Transverse colon (tissue), 4 donors: ENCODE measurements at regions not wholly inside any gene's neighbourhood (a gene's known extent, or its start where the extent isn't known, plus 50 kb on each side); places are given as distances from the start of the nearest gene placed in this dataset.

ENCODE experiments used
- DNase-seq: peaks from one replicate; pipeline ENCODE4 v3.0.0-alpha.2; 2019
- H3K27ac ChIP-seq, 4 donors: fragments of 200-600 bp; sonication (generic); 2 replicates each; pipeline ENCODE4 v1.5.1; 2016 to 2018; ENCODE audit warnings: inconsistent platforms in 4 of 4
- H3K27me3 ChIP-seq: fragments of 200-600 bp; sonication (generic); 2 replicates; pipeline ENCODE4 v1.5.1; 2017; ENCODE audit warnings: inconsistent platforms
- H3K36me3 ChIP-seq, 4 donors: fragments of 200-600 bp; sonication (generic); 2 replicates each; pipeline ENCODE4 v1.5.1; 2017 to 2019; ENCODE audit warnings: inconsistent platforms in 4 of 4
- H3K4me1 ChIP-seq, 4 donors: fragments of 200-600 bp; sonication (generic); 2 replicates each; pipeline ENCODE4 v1.5.1; 2017 to 2020; ENCODE audit warnings: inconsistent platforms in 4 of 4
- H3K4me3 ChIP-seq, 4 donors: fragments of 200-600 bp; sonication (generic); 1 replicate in 1 of 4; 2 replicates in 3 of 4; pipeline versions ENCODE4 v1.5.1 to v1.6.1; 2017 to 2019; ENCODE audit warnings: inconsistent platforms in 4 of 4
- H3K9me3 ChIP-seq, 2 donors: fragments of 200-600 bp; sonication (generic); 2 replicates each; pipeline ENCODE4 v1.5.1; 2017 to 2019; ENCODE audit warnings: inconsistent platforms in 2 of 2
- CTCF ChIP-seq, 5 experiments: fragments of 200-600 bp in 3 of 5; fragments of 450-650 bp in 2 of 5; sonication (generic) in 3 of 5; IDR thresholded peaks; 1 replicate in 2 of 5; 2 replicates in 3 of 5; pipeline ENCODE4 v1.5.1; 2016 to 2017; ENCODE audit warnings: antibody characterized with exemption in 5 of 5, inconsistent platforms in 3 of 5, mild to moderate bottlenecking in 2 of 5, moderate library complexity in 1 of 5
- EP300 ChIP-seq: sonication (generic); formaldehyde crosslinking; IDR thresholded peaks from one replicate; pipeline ENCODE4 v1.6.1; 2017; ENCODE audit warnings: antibody characterized with exemption, low read depth
- POLR2A ChIP-seq: fragments of 450-650 bp; IDR thresholded peaks from one replicate; pipeline ENCODE4 v1.6.1; 2016; ENCODE audit warnings: antibody characterized with exemption, mild to moderate bottlenecking, moderate library complexity
- POLR2AphosphoS5 ChIP-seq, 3 donors: sonication (generic); formaldehyde crosslinking; IDR thresholded peaks; one replicate each; pipeline ENCODE4 v1.6.1; 2016; ENCODE audit warnings: antibody characterized with exemption in 3 of 3
- WGBS, 2 donors: methylation state at CpG; one replicate each; pipeline ENCODE4 v1.1.5; 2018; ENCODE audit warnings: low coverage in 1 of 2; 5-methylcytosine and 5-hydroxymethylcytosine counted together
- in situ Hi-C, 4 donors: fragments of 200-750 bp; cut with MboI; loops; one replicate each; pipeline versions ENCODE4 v1.15.0 to v1.15.1; 2017; ENCODE audit warnings: low sequenced_read_pairs in 3 of 4, low pct_ligation_motif_present in 1 of 4, low pct_unique_long_range_greater_than_20kb in 1 of 4
- intact Hi-C: fragments of 100-400 bp; cut with DNase I; formaldehyde crosslinking; loops from one replicate; pipeline ENCODE4 v1.15.1; 2023; ENCODE audit warnings: low total_unique reads

DNA sequence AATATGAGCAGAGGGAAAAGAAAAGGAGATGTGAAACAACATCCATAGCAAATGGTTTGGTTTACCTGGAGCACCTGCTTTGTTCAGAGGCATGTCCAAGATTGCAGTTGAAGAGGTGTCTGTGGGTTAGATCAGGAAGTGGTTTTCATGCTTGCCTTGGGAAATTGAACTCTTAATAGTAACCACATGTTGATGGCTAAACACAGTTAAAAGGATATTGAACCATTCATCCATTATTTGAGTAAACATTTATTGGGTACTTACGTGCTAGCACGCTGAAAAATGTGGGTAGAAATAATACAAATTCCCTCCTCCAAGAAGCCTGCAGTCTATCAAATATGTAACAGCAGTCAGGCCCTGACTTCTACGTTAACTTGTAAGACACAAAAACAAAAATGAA, 235.7 kb upstream of the TNC start:
- intact Hi-C loops: no loop called here
- no peak for DNase-seq
- in situ Hi-C loops: no loop called here
- WGBS, 2 donors: 79 to 83% methylated on average over 3 of the region's 3 CpGs
- no peaks in the 10 kb centered on the region for H3K9me3 ChIP-seq
- no peaks in the 10 kb centered on the region for H3K27me3 ChIP-seq
- H3K36me3 ChIP-seq: no peaks in the 10 kb centered on the region
- no peak overlapping the region for H3K27ac ChIP-seq
- H3K4me1 ChIP-seq: no peaks in the 10 kb centered on the region
- H3K4me3 ChIP-seq: no peak overlapping the region
- TF ChIP-seq POLR2A (no peak), EP300 (no peak), POLR2AphosphoS5 (IDR thresholded peaks at IDR 0.05) (no peak), CTCF (IDR thresholded peaks at IDR 0.05) (no peak)

GRCh38 chr9:115357821-115358220, 239.9 kb upstream of the TNC start:
- H3K27ac ChIP-seq: no peak overlapping the region
- no peaks in the 10 kb centered on the region for H3K9me3 ChIP-seq
- no peak for DNase-seq
- no peaks in the 10 kb centered on the region for H3K36me3 ChIP-seq
- no peak overlapping the region for H3K4me3 ChIP-seq
- no peaks in the 10 kb centered on the region for H3K27me3 ChIP-seq
- 67 to 80% methylated on average over 1 of the region's 1 CpG for WGBS, 2 donors
- intact Hi-C loops (no loop called here), in situ Hi-C loops (no loop called here)
- H3K4me1 ChIP-seq: no peaks in the 10 kb centered on the region
- TF ChIP-seq POLR2A (no peak), EP300 (no peak), CTCF (IDR thresholded peaks at IDR 0.05) (no peak), POLR2AphosphoS5 (IDR thresholded peaks at IDR 0.05) (no peak)

DNA sequence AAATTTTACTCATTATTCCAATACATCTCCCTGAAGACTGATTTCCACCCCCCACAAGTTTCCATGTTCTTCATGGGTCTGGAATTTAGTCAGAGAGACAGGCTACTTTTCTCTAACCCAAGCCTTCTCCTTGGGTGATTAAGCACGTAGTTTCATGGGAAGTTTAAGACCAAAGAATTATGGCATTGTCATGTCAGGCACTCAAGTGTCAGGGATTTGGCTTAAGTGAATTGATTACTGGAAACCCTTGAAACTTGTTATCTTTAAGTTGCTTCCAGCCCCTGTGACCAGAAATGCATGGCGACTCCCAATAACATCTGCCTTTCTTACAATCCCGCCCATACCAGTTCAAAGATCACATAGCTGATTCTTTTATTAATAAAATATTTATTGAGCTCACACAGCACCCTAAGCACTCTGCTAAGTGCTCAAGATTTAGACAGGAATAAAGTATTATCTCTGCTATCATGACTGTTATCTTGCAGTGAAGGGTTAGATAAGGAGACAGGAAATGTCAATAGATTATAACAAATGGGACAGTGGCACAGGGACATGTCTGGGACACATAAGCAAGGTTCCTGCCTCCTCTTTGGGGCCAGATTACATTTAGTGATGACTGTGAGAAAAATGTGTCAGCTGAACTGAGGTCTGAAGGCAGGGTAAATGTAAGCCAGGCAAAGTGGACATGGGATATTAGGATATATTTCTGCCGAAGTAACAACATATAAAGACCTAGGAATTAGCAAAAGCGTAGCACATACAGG, 241.2 kb upstream of the TNC start:
- Histone ChIP-seq H3K4me3 (no peak overlapping the region), H3K9me3 (no peaks in the 10 kb centered on the region), H3K27me3 (no peaks in the 10 kb centered on the region), H3K4me1 (no peaks in the 10 kb centered on the region), H3K27ac (no peak overlapping the region), H3K36me3 (no peaks in the 10 kb centered on the region)
- TF ChIP-seq CTCF (IDR thresholded peaks at IDR 0.05): no peak
- TF ChIP-seq POLR2AphosphoS5 (IDR thresholded peaks at IDR 0.05): no peak
- no peak for TF ChIP-seq POLR2A
- no peak for TF ChIP-seq EP300
- DNase-seq: no peak
- 80 to 100% methylated on average over 2 to 5 of the region's 5 CpGs for whole genome bisulfite sequencing, 2 donors
- in situ Hi-C loops: no loop called here
- intact Hi-C loops: no loop called here

DNA sequence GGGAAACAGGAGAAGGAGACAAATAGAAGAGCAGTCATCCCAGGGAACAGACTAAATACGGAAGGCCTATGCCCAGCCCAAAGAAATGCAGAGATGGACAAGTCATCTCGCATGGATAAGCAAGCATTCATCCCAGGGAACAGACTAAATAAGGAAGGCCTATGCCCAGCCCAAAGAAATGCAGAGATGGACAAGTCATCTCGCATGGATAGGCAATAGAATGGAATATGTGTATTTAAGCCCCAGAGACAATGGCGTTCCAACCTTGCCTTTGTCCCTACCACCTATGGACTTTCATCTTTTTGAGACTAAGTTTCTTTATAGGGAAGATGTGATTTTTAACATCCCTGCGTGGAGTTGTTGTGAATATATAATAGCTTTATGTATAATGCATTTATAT, 242.2 kb upstream of the TNC start:
- Histone ChIP-seq H3K36me3 (no peaks in the 10 kb centered on the region), H3K9me3 (no peaks in the 10 kb centered on the region), H3K4me1 (no peaks in the 10 kb centered on the region), H3K4me3 (no peak overlapping the region), H3K27me3 (no peaks in the 10 kb centered on the region), H3K27ac (no peak overlapping the region)
- no peak for DNase-seq
- intact Hi-C loops: no loop called here
- in situ Hi-C loops: no loop called here
- 91 to 92% methylated on average over 5 of the region's 5 CpGs for WGBS, 2 donors
- TF ChIP-seq POLR2A (no peak), EP300 (no peak), CTCF (IDR thresholded peaks at IDR 0.05) (no peak), POLR2AphosphoS5 (IDR thresholded peaks at IDR 0.05) (no peak)
